ENCODE measurements at regions not wholly inside any gene's neighbourhood (a gene's known extent, or its start where the extent isn't known, plus 50 kb on each side); places are given as distances from the start of the nearest gene placed in this dataset.
"Not testable (repeated sequence)": the region's sequence is repeated elsewhere in the genome, so short reads cannot be mapped to it uniquely, and the experiment has no call there.

DNA sequence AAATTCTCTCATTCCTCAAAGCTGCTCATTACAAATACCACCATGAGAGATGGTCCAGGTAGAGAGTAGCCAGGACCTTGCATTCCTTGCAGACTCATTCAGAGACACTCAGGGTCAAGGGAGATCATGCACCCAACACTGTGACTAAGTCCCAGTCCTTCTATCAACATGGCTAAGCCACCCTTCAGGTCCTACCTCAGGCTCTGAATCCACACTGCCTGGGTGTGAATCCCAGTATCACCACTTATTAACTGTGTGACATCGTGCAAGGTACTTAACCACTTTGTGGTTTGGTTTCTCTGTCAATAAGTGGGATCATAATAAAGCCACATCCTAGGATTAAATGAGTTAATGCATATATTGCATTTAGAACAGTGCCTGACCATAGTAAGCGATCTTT lies 124.1 kb upstream of the NEIL3 start:
- DNase-seq (ENCODE audit: low spot score): no peak

GRCh38 chr4:177187371-177187770 lies 122.3 kb upstream of the NEIL3 start:
- DNase-seq (ENCODE audit: low spot score): no peak

GRCh38 chr4:177190995-177191580 lies 118.6 kb upstream of the NEIL3 start:
- DNase-seq (ENCODE audit: low spot score): peak; percentile 22

- no peak for DNase-seq (ENCODE audit: low spot score)
These were observed 118.1 kb upstream of the NEIL3 start for GRCh38 chr4:177191586-177191985.

DNA sequence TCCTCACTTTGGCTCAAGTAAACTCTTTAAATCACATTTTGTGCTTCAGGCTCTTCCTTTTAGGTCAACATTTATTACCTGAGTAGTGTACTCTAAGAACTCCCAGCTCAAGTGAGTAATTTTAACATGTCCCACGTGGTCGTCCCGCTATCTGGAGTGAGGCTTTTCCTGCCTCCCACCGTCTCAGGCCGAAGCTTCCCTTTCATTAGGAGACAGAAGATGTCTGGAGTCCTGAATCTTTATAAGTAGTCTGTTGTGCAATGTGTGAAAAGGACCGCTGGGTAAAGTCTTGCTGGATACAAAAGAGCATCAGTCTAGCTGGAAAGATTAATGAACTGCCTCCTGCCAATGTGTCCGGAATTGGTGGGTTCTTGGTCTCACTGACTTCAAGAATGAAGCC lies 117.7 kb upstream of the NEIL3 start:
- no peak for DNase-seq (ENCODE audit: low spot score)

DNA sequence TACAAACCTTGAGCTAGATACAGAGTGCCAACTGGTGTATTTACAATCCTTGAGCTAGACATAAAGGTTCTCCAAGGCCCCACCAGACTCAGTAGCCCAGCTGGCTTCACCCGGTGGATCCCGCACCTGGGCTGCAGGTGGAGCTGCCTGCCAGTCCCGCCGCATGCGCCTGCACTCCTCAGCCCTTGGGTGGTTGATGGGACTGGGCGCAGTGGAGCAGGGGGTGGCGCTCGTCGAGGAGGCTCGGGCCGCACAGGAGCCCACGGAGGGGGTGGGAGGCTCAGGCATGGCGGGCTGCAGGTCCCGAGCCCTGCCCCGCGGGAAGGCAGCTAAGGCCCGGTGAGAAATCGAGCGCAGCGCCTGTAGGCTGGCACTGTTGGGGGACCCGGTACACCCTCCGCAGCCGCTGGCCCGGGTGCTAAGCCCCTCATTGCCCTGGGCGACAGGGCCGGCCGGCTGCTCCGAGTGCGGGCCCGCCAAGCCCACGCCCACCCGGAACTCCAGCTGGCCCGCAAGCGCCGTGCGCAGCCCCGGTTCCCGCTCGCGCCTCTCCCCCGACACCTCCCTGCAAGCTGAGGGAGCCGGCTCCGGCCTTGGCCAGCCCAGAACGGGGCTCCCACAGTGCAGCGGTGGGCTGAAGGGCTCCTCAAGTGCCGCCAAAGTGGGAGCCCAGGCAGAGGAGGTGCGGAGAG lies 116.5 kb upstream of the NEIL3 start:
- not testable (repeated sequence) for DNase-seq (ENCODE audit: low spot score)

DNA sequence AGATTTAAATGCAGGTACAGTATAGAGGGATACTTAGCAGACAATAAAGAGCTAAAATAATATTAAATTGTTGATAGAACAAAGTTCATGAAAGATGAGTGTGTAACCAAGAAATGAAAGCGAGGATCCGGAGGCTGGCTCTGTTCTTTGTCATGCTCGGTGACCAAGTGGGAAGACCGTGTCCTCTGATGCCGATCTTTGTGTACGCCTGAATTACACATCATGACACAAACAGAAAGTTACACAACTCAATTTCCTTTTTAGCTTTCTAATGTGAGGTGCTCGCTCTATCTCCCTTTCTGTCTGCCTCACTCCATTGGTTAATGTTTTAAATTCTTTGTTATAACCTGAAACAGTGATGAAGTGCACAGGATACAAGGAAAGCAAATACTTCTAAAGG lies 114.8 kb upstream of the NEIL3 start:
- DNase-seq (ENCODE audit: low spot score): no peak

DNA sequence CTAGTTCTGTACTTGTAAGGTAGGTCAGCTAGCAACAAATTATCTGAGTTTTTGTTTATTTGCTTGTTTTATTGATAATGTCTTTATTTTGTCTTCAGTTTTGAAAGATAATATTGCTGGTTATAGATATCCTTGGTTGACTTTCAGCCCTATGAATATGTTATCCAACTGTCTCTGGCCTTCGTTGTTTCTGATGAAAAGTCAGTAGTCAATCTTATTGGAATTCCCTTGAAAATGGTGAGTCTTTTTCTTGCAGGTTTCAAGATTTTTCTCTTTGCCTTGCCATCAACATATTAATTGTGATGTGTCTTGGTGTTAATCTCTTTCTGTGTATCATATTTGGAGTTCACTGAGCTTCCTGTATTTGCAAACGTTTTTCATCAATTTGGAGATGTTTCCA lies 113.1 kb upstream of the NEIL3 start:
- DNase-seq (ENCODE audit: low spot score): no peak

DNA sequence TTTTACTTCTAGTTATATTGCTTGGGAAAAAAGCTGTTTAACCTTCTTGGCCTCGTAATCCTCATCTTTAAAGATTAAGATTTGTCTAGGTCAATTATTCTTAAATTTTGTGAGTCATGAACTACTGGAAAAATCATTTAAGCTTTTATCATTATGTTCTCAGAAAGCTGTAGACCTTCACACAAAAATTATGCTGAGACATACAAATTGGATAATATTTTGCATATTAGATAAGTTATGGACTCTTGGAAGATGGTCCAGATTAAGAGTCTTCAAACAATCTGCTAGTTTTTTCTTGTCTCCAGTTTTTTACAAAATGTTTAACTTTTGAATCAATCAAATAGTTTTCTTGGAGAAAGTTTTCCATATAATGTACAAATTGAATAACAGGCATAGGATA lies 108.1 kb upstream of the NEIL3 start:
- DNase-seq (ENCODE audit: low spot score): no peak

- no peak for DNase-seq (ENCODE audit: low spot score)
These were observed 105.5 kb upstream of the NEIL3 start for GRCh38 chr4:177204126-177204525.

GRCh38 chr4:177214935-177215334 lies 94.7 kb upstream of the NEIL3 start:
- no peak for DNase-seq (ENCODE audit: low spot score)

GRCh38 chr4:177220376-177220775 lies 89.3 kb upstream of the NEIL3 start:
- DNase-seq (ENCODE audit: low spot score): no peak

GRCh38 chr4:177222781-177223180 lies 86.9 kb upstream of the NEIL3 start:
- no peak for DNase-seq (ENCODE audit: low spot score)

DNA sequence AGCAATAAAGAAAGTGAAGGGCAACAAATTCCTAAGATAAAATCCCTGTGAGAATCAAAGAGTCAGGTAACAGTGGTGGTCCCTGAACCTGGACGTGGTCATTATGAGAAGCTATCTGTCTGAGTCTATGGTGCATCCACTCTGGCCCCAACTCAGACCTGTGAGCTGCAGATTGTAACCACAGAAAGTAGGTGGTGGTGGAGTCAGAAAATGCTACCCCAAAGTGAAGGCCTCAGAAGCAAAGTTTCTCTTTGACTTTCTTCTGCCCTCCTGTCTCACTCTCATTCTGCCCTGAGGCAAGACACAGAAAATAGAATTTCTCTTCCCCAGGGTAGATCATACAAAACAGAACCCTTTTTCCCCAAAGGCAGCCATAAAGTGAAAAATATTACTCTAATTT lies 84.1 kb upstream of the NEIL3 start:
- DNase-seq (ENCODE audit: low spot score): no peak

- no peak for DNase-seq (ENCODE audit: low spot score)
These were observed 82.0 kb upstream of the NEIL3 start for GRCh38 chr4:177227636-177228035.

- no peak for DNase-seq (ENCODE audit: low spot score)
These were observed 81.1 kb upstream of the NEIL3 start for GRCh38 chr4:177228599-177228998.

DNA sequence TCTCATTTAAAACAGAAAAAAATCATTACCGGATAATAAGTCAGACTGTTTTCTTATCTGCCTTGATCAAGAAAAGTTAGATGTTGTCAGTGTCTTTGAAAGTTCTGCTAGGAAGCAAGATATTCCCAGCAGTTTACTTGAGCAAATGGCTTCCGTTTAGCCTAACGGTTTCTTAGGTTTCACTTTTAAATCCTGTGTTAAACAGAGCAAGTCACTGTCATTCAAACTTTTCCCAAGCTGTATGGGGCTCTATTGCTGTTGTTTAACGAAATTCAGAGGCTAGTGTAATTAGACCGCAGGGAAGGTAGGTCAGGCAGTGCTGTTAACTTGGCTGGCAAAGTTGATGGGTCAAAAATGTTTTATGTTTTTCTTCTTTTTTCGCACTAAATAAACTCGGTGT lies 80.3 kb upstream of the NEIL3 start:
- no peak for DNase-seq (ENCODE audit: low spot score)

DNA sequence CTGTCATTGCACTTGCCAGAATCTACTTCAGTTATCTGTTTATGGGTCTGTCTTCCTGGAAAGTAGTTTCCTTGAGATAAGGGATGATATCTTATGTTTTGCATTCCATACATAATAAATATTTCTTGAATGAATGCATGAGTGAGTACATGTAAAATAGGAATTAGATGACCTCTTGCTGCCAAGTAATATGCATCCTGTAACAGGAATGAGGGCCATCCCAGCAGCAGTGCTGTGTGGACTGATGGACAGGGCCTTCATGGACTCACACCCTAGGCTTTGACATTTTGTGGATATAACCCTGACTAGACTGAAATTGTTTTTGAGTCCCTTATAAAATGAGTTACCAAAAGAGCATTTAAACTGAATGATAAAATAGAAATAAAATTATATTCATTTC lies 77.2 kb upstream of the NEIL3 start:
- no peak for DNase-seq (ENCODE audit: low spot score)

GRCh38 chr4:177235026-177235425 lies 74.6 kb upstream of the NEIL3 start:
- DNase-seq (ENCODE audit: low spot score): no peak

- DNase-seq (ENCODE audit: low spot score): no peak
These were observed 72.8 kb upstream of the NEIL3 start for GRCh38 chr4:177236886-177237285.

DNA sequence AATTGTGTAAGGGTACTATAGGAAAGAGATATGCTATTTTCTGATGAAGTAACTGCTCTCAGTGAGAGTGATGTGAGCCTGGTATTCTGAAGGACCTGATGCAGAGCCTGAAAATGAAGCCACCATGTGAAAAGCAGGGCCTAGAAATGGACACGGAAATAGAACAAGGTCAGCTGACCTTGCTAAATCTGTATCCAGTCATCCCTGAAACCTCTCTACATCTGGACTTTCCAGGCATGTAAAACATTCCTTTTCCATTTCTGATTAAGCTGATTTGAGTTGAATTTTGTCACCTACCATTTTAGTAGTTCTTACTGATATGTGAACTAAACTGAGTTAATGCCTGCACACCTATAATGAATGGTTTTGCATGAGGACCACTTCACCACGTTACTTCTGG lies 72.4 kb upstream of the NEIL3 start:
- DNase-seq (ENCODE audit: low spot score): no peak

DNA sequence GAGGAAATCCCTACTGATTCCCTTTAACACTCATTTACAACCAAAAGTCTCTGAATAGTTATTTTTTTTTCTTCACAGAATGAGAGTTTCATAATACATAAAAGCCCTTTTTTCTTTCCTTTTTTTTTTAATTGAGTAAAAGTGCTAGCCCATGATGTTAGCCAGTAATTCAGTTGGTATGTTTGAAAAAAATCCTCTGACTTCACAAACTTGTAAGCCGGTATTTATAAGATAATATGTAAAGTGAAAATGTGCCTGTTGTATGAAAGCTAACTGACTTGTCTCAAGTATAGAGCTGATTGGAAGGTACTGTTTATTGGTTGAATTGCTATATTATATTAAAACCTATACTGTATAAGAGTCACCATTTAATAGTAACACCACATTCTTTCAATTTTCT lies 70.2 kb upstream of the NEIL3 start:
- no peak for DNase-seq (ENCODE audit: low spot score)

DNA sequence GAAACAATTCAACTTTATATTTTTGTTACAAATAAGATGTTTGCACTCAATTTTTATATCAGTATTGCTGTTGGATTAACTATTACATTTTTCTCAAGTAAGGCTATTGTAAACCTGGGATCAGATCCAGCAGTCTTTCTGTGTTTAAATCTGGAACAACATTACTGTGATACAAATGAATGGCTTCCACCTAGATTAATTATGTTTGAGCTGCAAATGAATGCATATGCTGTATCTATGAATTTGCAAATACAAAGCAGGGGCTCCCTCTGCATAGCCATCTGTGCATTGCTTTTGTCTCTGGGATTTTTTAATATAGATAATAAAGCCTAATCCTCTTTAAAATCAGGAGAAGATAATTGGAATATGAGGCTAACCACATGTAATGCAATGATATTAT lies 69.8 kb upstream of the NEIL3 start:
- no peak for DNase-seq (ENCODE audit: low spot score)

DNA sequence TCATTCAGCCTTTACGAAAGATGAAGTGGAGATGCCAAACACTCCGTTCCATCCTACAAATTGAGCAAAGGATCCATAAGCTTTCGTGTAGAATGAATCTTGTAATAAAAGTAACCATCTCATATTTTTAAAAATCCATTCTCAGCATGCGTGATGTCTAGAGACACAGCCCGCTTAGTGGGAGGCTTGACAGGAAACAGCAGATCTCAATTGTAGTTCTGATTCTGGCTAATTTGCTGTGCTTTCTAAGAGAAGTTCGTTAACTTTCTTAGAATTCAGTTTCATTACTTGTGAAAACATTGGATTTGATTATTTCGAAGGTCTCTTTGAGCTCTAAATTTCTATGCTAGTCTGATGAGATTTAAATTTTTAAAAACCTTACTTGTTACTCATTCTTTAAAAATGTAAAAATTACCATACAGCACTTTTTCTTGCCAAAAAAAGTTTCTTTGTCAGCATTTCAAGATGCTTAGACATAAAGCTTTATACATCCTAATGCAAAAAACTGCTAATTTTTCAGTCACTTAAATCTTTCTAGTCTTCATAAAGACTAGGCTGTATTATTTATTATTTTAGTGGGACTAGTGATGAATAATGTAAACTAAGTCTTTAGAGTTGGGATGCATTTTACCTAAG lies 66.9 kb upstream of the NEIL3 start:
- no peak for DNase-seq (ENCODE audit: low spot score)

Measured in LoVo (cell line).